GM18499 (cell line): ENCODE measurements at regions not wholly inside any gene's neighbourhood (a gene's known extent, or its start where the extent isn't known, plus 50 kb on each side); places are given as distances from the start of the nearest gene placed in this dataset.

ENCODE experiments used
- ATAC-seq: cut with Tn5 transposase; IDR thresholded peaks from one replicate; pipeline ENCODE4 v1.9.1; 2021; ENCODE audit warnings: moderate number of reproducible peaks; ENCODE audit not compliant: insufficient read depth, unreplicated experiment

DNA sequence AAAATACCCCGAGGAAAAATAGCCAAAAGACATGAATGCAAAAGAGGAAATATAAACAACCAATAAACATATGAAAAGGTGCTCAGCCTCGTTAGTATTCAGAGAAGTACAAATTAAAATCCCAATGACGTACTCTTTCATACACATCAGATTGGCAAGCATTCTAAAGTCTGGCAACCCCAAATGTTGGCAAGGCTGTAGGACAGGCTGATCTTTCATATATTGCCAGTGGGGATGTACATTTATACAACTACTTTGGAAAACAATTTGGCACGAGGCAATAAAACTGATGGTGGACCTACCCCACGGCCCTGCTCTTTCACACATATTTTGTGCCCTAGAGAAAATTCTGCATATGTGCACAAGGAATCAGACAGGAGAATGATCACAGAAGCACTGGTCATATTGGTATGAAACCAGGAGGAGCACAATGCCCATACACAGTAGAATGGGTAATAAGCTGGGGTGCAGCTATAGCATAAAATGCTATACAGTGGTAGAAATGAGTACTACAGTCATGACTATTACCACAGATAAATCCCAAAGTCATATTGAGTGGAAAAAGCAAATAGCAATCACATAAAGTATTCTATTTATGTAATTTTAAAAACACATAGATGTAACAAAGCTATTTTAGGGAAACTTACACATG, 176.0 kb upstream of the SLC24A5 start:
- no peak for ATAC-seq

DNA sequence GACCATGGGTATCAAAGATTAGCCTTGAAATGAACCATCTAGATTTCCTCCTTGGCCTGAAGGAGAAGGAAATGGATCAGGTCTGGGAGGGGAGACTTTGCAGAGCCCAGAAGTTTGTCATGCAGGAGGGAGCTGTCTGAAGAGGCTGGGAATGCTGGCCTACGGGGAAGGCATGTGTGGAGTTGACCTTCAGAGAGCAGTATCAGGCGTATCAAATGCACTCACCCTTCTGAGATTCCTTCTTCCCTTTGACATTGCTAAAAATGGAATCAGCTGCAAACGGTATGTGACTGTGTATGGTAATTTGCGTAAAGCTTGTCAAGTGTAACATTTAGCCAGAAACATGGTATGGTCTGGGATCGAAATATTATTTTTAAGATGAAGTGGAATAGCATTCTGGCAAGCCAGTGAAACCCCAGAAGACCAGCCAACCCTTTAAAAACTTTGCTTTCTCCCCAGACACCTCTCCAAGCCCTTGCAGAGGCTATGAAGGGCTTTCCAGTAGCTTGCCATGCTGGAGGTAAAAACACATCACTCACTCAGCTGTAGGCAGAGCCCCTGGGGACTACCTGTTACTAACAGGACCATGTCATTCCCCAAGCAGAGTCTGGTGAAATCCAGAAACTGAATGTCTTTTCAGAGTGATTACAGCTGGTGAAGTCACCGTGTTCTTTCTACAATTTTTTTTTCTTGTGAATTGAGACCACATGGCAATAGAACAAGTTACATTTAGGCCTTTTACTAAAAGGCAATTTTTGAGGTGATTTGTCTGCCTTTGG, 174.7 kb upstream of the SLC24A5 start:
- ATAC-seq, result no peak

DNA sequence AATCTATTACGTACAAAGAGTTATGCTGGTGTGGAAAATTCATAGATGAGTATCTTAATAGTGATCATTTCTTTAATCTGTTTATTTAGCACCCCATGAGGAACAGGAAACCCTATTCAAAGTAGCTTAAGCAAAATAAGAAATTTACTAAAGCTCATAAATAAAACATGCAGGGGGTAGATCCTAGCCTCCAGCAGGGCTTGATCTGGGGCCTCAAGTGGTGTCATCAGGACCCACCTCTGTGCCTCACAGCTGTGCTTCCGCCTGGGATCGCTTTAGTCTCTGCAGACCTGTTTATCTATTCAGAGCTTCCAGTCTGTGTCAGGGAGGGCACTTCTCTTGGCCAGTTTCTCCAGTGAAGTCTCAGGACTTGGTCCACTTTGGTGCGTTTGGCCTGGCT, 171.0 kb upstream of the SLC24A5 start:
- ATAC-seq, result no peak

- ATAC-seq, result no peak
Measured at GRCh38 chr15:47950447-47950846, 170.3 kb upstream of the SLC24A5 start.

- no peak for ATAC-seq
Measured at GRCh38 chr15:47951781-47952180, 169.0 kb upstream of the SLC24A5 start.

- no peak for ATAC-seq
Measured at GRCh38 chr15:47954196-47954595, 166.6 kb upstream of the SLC24A5 start.

GRCh38 chr15:47955021-47955420, 165.8 kb upstream of the SLC24A5 start:
- ATAC-seq, result no peak

- ATAC-seq, result no peak
Measured at GRCh38 chr15:47959617-47960413, 161.0 kb upstream of the SLC24A5 start.

DNA sequence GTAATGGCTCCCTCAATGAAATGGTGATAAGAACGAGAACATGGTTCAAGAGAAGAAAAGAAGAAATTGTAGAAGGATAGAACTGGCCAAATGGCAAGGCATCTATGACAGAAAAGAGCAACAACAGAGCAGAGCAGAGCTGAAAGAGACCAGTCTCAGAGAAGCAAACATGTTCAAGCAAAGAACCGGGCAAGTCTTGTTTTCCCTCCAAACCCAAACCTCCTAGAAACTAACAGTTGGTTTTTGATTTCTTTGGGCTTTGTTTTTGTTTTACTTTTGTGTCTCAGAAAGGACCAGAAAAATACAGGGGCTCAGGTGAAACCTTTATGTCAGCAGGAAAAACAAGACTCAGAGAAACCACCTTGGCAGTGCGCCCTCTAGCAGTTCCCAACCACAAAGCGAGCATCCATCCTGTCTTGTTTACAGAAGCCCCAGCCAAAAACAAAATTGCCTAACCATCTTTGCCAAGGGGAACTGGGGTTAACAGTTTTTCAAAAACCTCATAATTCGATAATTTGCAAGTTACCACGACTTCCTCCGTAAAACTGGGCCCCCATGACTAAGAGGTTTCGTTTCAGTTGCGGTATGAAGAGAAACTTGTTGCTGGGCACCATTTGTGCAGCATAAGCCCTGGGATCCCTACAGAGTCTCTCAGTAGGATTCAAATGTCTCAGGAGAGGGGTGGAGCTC, 159.2 kb upstream of the SLC24A5 start:
- peak; percentile 77 for ATAC-seq

DNA sequence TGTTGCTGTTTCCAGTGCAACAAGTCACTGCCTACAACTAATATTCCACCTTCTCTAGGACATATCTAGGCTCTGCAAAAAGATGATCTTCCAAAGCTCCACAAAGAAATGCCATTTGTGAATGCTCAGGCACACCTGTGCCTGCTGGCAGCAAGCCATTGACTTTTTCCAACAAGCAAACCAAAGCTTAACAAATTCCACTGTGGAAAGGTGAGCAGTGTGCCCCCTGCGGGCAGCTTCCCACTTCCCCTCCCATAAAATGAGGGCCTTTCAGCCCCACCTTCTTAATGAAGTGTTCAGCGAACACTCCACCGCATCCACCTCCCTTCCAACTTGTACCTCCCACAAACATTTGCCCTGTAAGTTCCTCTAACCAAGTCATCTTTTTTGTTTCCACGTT, 157.5 kb upstream of the SLC24A5 start:
- ATAC-seq, result no peak

GRCh38 chr15:47964229-47964628, 156.6 kb upstream of the SLC24A5 start:
- no peak for ATAC-seq

GRCh38 chr15:47965297-47965696, 155.5 kb upstream of the SLC24A5 start:
- no peak for ATAC-seq

GRCh38 chr15:47968593-47968992, 152.2 kb upstream of the SLC24A5 start:
- no peak for ATAC-seq

- ATAC-seq, result no peak
Measured at GRCh38 chr15:47971637-47972036, 149.2 kb upstream of the SLC24A5 start.

DNA sequence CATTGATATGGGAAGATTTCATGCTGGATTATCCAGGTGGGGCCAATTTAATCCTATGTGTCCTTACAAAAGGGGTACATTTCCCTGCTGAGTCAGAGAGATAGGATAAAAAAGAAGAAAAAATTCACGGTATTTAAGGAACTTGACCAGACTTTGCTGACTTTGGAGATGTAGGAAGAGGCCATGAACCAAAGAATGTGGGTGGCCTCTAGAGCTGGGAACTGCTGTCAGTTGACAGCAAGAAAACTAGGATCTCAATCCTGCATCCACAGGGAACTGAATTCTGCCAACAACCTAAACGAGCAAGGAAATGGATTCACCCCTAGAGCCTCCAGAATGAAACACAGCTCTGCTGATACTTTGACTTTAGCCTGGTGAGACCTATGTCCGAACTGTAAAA, 148.1 kb upstream of the SLC24A5 start:
- no peak for ATAC-seq

DNA sequence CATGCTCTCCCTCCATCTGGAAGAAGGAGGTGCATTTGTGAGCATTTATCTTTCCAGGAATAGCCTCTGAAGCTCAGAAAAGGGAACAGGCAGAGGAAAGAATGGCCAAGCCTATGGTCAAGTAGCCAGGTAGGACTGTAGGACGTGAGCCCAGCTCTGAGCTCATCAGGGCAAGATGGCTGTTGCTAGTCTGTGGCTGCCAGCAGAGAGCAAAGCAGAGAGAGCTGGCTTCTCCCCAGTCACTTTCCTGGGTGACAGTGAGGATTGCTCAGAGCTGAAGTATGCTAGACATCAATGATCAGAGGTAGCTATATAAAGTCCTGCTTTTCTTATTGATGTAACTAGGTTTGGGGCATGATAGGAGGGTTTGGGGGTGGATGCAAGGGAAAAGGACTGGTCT, 146.1 kb upstream of the SLC24A5 start:
- ATAC-seq, result no peak

DNA sequence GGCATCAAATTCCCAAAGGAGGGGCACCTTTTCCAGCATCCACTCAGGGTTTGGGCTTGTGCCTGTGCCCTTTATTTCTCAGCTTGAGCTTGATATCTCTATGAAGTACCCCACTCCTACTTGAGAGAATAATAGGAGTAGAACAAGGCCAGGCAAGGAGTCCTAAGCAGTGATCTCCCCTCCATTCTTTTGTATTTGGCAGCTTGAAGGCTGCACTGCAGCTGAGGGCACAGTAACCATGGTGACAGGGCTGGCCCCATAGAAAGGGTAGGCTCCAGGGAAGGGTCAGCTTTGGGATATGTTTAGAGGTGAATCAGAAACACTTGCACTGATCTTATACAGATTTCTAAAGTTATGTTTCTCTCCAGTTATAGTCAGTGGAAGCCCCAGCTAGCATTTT, 145.4 kb upstream of the SLC24A5 start:
- ATAC-seq, result no peak

- no peak for ATAC-seq
Measured at GRCh38 chr15:47983533-47983932, 137.3 kb upstream of the SLC24A5 start.

DNA sequence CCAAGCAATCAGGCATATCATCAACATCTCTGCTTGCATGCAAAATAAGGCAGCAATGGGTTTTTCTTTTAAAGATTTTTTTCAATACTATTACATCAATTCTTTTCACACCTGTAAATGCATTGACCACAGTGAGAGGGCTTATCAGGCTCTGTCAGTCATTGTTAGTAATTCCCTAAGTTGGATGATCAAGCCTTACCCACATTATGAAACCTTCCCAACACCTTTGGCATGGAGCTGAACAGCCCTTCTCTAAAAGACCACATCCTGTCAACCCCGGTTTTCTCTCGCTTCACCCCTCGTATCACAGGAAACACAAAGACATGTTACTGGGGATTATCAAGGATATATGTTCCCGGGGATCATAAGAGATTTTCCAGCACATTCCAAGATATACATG, 135.2 kb upstream of the SLC24A5 start:
- ATAC-seq, result no peak

GRCh38 chr15:47987461-47987860, 133.3 kb upstream of the SLC24A5 start:
- no peak for ATAC-seq
